CD4-positive, CD25-positive, alpha-beta regulatory T cell (primary cell): ENCODE measurements at regions not wholly inside any gene's neighbourhood (a gene's known extent, or its start where the extent isn't known, plus 50 kb on each side); places are given as distances from the start of the nearest gene placed in this dataset.

Experiments used
- ATAC-seq, 2 donors: fragments of 150-1000 bp; cut with Tn5 transposase; one replicate each; pipeline ENCODE4 v1.10.0; 2021; ENCODE audit warnings: low read depth in 2 of 2, moderate number of reproducible peaks in 2 of 2, moderate library complexity in 1 of 2
- DNase-seq, 3 donors: peaks; one replicate each; pipeline versions ENCODE4 v3.0.0 to v3.0.0-alpha.2; 2012 to 2022; ENCODE audit warnings: mixed read lengths in 1 of 3
- H3K27ac ChIP-seq: one replicate; pipeline ENCODE4 v1.7.0; 2013; ENCODE audit warnings: mild to moderate bottlenecking, low read length; ENCODE audit not compliant: insufficient read depth, poor library complexity, severe bottlenecking
- H3K27me3 ChIP-seq: one replicate; pipeline ENCODE4 v1.7.0; 2013; ENCODE audit warnings: low read length; ENCODE audit not compliant: control insufficient read depth, insufficient read depth
- H3K36me3 ChIP-seq: one replicate; pipeline ENCODE4 v1.7.0; 2013; ENCODE audit warnings: mild to moderate bottlenecking, low read length, moderate library complexity; ENCODE audit not compliant: control insufficient read depth, insufficient read depth
- H3K4me1 ChIP-seq: 2 replicates; pipeline ENCODE4 v1.7.0; 2013; ENCODE audit warnings: mild to moderate bottlenecking, low read length; ENCODE audit not compliant: insufficient read depth, control insufficient read depth, poor library complexity, severe bottlenecking
- H3K4me3 ChIP-seq: one replicate; pipeline ENCODE4 v1.7.0; 2013; ENCODE audit warnings: low read depth, mild to moderate bottlenecking, low read length, moderate library complexity
- H3K9me3 ChIP-seq, 2 experiments: 1 replicate in 1 of 2; 2 replicates in 1 of 2; pipeline ENCODE4 v1.7.0; 2013; ENCODE audit warnings: low read length in 2 of 2, mild to moderate bottlenecking in 1 of 2, moderate library complexity in 1 of 2; ENCODE audit not compliant: control insufficient read depth in 2 of 2
- H3K27ac Mint-ChIP-seq, 3 donors: one replicate each; pipeline ENCODE4 v1.8.0; 2020 to 2022; ENCODE audit warnings: mild to moderate bottlenecking in 3 of 3, mixed read lengths in 3 of 3, moderate library complexity in 2 of 3
- H3K27me3 Mint-ChIP-seq: one replicate; pipeline ENCODE4 v1.8.0; 2022; ENCODE audit warnings: mild to moderate bottlenecking, mixed read lengths
- H3K36me3 Mint-ChIP-seq: one replicate; pipeline ENCODE4 v1.8.0; 2020; ENCODE audit warnings: mixed read lengths
- H3K4me1 Mint-ChIP-seq, 4 donors: one replicate each; pipeline ENCODE4 v1.8.0; 2020 to 2022; ENCODE audit warnings: mixed read lengths in 4 of 4, mild to moderate bottlenecking in 1 of 4
- H3K4me3 Mint-ChIP-seq, 4 donors: one replicate each; pipeline ENCODE4 v1.8.0; 2020 to 2022; ENCODE audit warnings: mild to moderate bottlenecking in 4 of 4, mixed read lengths in 4 of 4, moderate library complexity in 3 of 4
- H3K9me3 Mint-ChIP-seq, 7 donors: one replicate each; pipeline ENCODE4 v1.8.0; 2020 to 2022; ENCODE audit warnings: mixed read lengths in 7 of 7, mild to moderate bottlenecking in 3 of 7, moderate library complexity in 2 of 7

DNA sequence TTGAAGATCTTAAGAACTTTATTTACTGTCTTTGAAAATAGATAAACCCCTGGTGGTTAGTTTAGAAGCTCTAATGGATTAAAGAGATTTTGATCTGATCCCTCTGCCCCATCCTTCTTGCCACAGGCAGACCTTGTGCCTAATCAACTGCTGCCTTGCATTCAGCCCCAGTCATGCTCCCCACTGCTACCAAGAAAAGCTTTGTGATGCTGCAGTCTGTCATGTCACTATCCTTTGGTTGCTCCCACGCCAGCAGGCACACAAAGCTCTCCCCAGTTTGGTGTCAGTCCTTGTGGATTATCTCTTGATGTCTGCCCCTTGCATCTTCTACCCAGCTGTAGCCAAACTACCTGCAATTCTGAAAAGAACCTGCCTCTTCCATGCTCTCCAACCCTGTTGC lies 112.2 kb downstream of the MTNR1B start:
- no peak for ATAC-seq
- no peak overlapping the region for H3K4me3 Mint-ChIP-seq
- H3K4me1 Mint-ChIP-seq: no peaks in the 10 kb centered on the region
- Histone ChIP-seq H3K4me1 (no peaks in the 10 kb centered on the region), H3K27me3 (peaks cover 2% of the 10 kb centered on the region), H3K36me3 (no peaks in the 10 kb centered on the region), H3K4me3 (no peak overlapping the region), H3K9me3 (no peaks in the 10 kb centered on the region), H3K27ac (no peak overlapping the region)
- peaks cover 0 to 3% (median 0%) of the 10 kb centered on the region in 7 donors for H3K9me3 Mint-ChIP-seq
- peaks cover 4% of the 10 kb centered on the region for H3K27me3 Mint-ChIP-seq
- no peaks in the 10 kb centered on the region for H3K36me3 Mint-ChIP-seq
- no peak for DNase-seq
- no peak overlapping the region for H3K27ac Mint-ChIP-seq

DNA sequence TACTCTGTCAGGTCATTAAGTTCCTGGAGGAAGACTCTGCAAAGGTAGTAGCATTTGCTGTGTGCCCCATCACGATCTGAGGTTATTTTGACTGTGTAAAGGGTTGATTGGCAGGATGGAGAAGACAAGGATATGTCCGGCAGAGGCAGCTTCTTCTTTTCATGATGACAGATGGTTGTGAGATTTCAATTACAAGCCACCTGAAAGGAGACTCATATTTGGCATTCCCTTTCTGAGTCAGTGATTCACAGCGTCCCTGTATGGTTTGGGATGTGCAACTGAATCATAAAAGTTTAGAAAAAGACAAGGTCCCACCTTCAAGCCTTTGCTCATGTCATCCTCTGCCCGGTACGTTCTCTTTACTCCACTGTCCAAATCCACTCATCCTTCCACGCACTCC lies 113.4 kb downstream of the MTNR1B start:
- Histone ChIP-seq H3K4me1 (no peaks in the 10 kb centered on the region), H3K36me3 (no peaks in the 10 kb centered on the region), H3K4me3 (no peak overlapping the region), H3K9me3 (no peaks in the 10 kb centered on the region), H3K27ac (no peak overlapping the region), H3K27me3 (peaks cover under 1% of the 10 kb centered on the region)
- DNase-seq: no peak
- Mint-ChIP-seq H3K27ac (no peak overlapping the region), H3K4me3 (no peak overlapping the region), H3K4me1 (no peaks in the 10 kb centered on the region), H3K36me3 (no peaks in the 10 kb centered on the region), H3K9me3 (peaks cover 0 to 3% (median 0%) of the 10 kb centered on the region in 7 donors), H3K27me3 (peaks cover 4% of the 10 kb centered on the region)
- ATAC-seq: no peak

DNA sequence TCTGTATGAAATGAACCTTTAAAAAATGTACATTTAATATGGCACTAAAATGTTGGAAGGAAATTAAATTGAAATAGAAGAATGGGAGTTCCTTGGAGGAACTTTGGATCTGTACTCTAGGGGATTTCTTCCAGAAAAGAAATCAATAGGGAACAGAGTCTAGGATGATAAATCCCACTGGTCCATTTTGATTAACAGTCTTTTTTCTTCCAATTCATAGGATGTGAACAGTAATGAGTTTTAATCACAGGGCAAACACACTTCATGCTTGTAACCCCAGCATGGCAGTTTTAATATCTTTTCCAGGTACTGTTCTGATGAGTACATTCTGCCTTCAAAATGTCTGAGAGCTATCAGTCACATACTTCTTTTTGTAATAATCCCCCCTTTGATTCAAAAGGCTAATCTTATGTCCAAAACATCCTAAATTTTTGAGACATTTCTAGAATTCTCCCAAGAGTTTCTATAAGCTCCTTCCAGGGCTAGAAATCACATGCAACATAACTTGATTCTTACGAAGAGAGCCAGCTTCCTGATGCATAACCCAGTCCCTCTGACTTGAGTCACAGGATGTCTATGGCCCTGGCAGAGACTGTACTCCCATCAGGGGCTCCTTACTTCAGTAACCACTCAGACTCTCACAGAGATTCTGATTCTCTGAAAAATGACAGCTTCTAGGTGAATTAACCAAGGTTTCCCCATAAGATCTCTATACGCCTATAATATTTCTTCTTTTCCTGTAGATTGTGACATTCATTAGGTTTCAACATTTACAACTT lies 112.9 kb downstream of the SLC36A4 start:
- Mint-ChIP-seq H3K27ac (no peak overlapping the region), H3K4me1 (no peaks in the 10 kb centered on the region), H3K4me3 (no peak overlapping the region), H3K36me3 (no peaks in the 10 kb centered on the region), H3K9me3 (peaks cover 0 to 3% (median 0%) of the 10 kb centered on the region in 7 donors), H3K27me3 (peaks cover 15% of the 10 kb centered on the region)
- Histone ChIP-seq H3K27me3 (no peaks in the 10 kb centered on the region), H3K9me3 (no peaks in the 10 kb centered on the region), H3K4me3 (no peak overlapping the region), H3K4me1 (no peaks in the 10 kb centered on the region), H3K27ac (no peak overlapping the region), H3K36me3 (no peaks in the 10 kb centered on the region)
- DNase-seq (peak in 1 of 3 donors; percentile 1), ATAC-seq (no peak)

DNA sequence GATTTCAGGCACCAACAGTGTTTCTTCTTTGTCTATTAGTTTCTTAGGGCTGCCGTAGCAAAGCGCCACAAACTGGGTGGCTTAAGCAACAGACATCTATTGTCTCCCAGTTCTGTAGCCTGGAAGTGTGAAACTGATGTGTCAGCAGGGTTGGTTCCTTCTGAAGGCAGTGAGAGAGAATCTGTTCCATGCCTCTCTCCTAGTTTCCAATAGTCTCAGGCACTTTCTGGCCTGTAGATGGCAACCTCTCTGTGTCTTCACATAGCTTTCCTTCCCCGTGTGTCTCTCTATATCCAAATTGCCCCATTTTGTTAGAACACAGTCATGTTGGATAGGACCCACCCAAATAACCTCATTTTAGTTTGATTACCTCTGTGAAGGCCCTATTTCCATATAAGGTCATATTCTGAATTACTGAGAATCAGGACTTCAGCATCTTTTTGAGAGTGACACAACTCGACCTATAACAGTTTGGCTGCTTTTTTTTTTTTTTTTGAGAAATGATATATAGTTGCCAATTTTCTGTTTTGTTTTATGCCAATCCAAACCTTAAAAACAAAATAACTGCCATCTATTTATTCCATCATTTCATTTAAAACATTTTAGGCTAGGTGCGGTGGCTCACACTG lies 108.2 kb downstream of the SLC36A4 start:
- Mint-ChIP-seq H3K9me3 (peaks cover 0 to 5% (median 0%) of the 10 kb centered on the region in 7 donors), H3K27me3 (peaks cover 16% of the 10 kb centered on the region), H3K4me1 (no peaks in the 10 kb centered on the region), H3K27ac (no peak overlapping the region), H3K4me3 (no peak overlapping the region), H3K36me3 (no peaks in the 10 kb centered on the region)
- no peak for ATAC-seq
- H3K4me3 ChIP-seq: no peak overlapping the region
- H3K4me1 ChIP-seq: no peaks in the 10 kb centered on the region
- H3K9me3 ChIP-seq: no peaks in the 10 kb centered on the region
- no peaks in the 10 kb centered on the region for H3K27me3 ChIP-seq
- H3K27ac ChIP-seq: no peak overlapping the region
- H3K36me3 ChIP-seq: no peaks in the 10 kb centered on the region
- DNase-seq: peak in 1 of 3 donors; percentile 9
